Sciatic nerve (tissue), 2 donors: ENCODE measurements at regions not wholly inside any gene's neighbourhood (a gene's known extent, or its start where the extent isn't known, plus 50 kb on each side); places are given as distances from the start of the nearest gene placed in this dataset.

Experiments
- ATAC-seq: fragments of 200-7000 bp; cut with Tn5 transposase; one replicate; pipeline ENCODE4 v1.9.1; 2020; ENCODE audit warnings: mild to moderate bottlenecking, moderate library complexity
- DNase-seq: peaks from one replicate; pipeline ENCODE4 v3.0.0-alpha.2; 2020; ENCODE audit warnings: low spot score
- intact Hi-C: fragments of 100-400 bp; cut with DNase I; formaldehyde crosslinking; loops from one replicate; pipeline ENCODE4 v1.14.2; 2022
- donor health status: DM: no; HTN: no; CAD: no.
- donor health status: DM: no; HTN: no; CAD: no.

DNA sequence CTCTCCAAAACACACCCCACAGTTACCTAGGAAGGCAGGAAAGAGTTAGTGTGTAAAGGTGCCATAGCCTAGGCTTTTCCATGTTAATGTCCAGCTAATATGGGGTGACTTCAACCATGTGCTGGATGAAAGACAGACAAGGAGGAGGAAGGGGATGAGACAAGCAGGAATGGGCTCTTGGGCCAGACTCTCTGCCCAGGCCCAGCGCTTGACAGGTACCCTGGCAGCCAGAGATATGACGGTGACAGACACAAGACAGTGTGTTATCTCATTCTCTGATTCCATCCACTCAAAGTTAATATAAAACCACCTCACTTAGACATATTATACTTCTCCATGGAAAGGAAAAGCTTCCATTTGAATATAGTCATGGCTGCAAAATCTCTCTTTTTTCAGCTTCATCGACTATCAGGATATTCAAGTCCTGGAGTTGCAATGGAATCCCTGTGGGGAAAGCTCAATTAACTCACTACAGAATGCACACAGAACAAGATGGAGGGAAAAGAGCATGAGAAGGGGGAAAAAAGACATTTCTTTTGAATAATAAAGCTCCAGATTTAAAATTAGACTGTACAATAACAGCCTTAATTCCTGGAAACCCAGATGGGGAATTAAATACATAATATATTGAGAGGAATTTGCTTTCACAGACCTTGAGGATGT is 596.7 kb downstream of the TOX3 start:
- intact Hi-C loops, result no loop called here
- ATAC-seq (no peak), DNase-seq (no peak)

DNA sequence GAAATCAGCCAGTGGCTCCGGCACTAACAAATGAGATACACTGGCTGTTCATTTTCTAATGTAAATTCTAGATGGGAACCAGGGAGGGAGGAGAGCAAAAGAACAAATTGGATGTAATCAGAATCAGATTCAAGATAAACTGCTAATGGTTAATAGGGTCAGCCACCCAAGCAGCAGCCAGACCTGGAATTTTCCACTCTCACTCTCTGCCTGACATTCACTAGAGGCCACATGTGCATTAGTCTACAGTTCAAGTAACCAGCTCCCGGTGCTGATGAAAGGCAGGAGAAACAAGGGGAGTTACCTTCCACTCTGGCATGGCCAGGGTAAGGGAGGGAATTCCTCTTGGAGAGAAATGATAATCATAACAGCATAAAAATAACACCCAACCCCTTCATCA is 597.7 kb downstream of the TOX3 start:
- intact Hi-C loops, result no loop called here
- no peak for ATAC-seq
- DNase-seq, result no peak

DNA sequence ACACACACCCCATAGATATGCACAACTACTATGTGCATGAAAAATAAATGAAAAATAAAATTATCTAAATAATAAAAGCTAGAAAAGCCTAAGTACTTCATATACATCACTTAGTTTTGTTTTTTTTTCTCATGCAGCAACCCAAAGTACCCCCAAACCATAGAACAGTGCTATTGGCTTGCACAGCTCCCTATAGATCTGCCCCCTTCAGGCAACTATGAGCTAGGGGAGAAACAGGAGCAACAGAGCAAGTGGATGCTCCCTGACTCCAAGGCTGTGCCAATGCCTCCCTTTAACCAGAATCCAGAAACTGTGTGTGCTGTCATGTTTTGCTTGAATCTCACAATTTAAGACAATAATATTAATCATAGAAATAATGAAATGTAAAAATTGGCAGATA is 605.5 kb downstream of the TOX3 start:
- no peak for ATAC-seq
- DNase-seq, result no peak
- intact Hi-C loops, result no loop called here

DNA sequence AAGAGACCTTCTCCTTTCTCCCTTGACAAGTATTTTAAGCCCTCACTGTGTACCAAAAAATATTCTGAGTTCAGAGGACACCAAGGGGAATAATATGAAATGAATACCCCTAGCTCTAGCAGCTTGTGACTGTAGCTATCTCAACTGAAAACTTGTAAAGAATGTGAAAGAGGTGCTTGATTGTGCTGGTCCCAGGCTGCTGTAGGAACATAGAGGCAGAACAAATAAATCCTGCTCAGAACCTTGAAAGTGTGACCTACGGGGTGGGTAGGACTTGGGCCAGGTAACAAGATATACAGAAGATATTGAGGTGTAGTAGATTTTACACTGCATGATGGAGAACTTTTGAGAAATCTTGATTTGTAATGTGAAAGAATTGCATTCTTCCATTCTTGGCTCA is 606.8 kb downstream of the TOX3 start:
- no peak for DNase-seq
- ATAC-seq, result no peak
- intact Hi-C loops, result no loop called here

- intact Hi-C loops, result no loop called here
- DNase-seq, result no peak
Observed at GRCh38 chr16:51939378-51939871, 607.5 kb downstream of the TOX3 start.

DNA sequence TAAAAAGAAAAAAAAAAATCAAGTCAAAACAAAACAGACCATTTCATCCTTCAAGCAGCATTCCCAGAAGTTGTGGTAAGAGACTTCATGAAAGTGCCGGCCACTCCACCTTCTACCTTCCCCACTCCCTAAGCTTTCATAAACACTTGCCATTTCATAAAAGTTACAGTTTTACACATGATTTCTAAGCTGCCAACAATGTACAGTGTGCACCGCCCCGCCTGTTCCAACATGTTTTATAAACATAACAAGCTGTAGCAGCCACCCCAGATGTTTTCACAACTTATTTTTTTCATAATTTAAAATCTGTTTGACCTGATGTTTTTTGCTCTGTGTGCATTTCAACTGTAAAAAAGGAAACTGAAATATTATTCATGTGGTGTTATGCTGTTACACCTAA is 608.1 kb downstream of the TOX3 start:
- ATAC-seq (no peak), DNase-seq (no peak)
- intact Hi-C loops, result no loop called here

More at GRCh38 chr16:51939378-51939871, 607.5 kb downstream of the TOX3 start:
- no peak for ATAC-seq

DNA sequence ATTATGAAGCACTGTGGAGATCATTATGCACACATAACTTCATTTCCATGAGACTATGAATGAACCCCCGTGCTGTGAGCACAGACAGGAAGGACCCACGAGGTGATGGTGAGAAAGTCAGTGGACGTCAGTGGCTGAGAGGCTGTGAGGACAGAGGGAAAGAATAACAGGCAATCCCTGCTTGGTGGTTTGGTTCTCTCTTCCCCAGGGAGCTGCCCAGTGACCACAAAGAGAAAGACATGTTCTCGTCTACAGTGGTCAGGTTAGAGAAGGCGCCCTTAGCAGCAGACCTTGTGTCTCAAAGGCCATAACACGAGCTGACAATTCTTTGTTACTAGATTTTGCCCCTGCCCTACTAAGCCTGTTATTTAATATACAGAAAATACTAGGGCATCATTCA is 609.2 kb downstream of the TOX3 start:
- ATAC-seq (no peak), DNase-seq (no peak)
- intact Hi-C loops, result no loop called here

- ATAC-seq (no peak), DNase-seq (no peak)
- intact Hi-C loops, result no loop called here
Observed at GRCh38 chr16:51936846-51937245, 610.1 kb downstream of the TOX3 start.

DNA sequence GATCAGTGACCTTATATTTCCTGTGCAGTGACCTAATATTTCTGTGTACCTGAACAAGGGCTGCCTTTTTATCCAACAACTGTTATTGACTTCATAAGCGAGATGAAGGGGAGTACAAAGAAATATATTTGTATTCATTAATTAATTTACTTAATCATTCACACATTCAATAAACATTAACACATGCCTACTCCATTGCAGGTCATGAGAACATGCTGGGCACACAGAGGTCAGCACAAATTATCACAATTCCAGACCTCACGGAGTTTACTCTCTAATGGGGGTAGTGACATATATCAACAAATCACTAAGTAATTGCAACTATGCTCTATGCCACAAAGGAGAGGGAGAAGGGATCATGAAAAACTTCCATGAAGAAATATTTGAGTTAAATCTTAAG is 614.6 kb downstream of the TOX3 start:
- intact Hi-C loops, result no loop called here
- no peak for ATAC-seq
- DNase-seq, result no peak

DNA sequence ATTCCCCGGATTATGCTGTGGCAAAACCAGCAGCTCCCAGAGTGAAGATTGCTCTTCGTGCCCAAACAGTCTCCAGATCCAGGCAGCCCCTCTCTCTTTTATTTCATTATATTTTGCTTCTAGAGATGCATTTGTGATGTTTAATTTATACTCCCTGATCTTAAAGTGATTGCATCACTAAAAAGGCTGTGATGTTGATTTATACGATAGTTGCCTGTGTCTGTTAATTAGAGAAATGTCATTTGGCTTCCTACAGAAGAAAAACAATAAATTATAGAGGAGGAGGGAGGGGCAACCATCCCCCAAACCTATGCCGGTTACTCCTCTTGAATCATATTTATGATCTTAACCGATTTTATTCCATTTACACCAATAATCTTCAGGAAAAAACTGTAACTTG is 615.3 kb downstream of the TOX3 start:
- DNase-seq (no peak), ATAC-seq (no peak)
- intact Hi-C loops, result no loop called here

DNA sequence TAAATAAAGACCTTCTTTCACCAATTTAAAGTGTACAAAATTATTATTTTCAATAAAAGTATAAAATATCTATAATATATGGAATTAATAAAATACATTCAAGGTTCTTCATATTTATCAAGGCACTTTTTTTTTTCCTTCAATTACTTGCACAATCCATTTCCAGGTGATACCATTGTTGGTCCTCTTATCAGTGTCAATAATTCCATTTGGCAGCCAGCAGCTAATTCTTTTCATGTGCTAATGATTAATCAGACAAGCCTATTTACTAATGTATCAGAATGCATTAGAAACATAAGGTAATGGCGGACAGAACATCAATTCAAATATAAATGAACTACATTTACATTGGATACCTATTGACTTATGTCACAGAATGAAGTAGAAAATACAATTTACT is 622.2 kb downstream of the TOX3 start:
- intact Hi-C loops, result no loop called here
- DNase-seq, result no peak
- ATAC-seq, result no peak

DNA sequence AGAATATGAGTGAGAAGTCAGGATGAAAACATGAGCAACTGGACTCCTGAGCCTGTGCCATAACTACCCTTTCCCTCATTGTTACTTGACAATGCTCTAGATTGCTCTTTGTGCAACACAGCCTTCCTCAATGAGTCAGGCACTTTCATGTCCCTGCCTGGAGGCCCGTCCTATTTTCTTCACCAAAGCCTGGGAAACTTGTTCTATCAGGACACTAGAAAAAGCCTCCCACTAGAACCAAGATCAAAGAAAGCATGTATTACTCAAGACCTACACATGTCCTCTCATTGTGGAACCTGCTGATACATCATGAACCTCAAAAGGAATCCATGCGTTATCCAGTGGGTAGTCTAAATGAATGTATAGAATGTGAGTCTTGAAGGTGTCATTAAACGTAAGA is 624.5 kb downstream of the TOX3 start:
- DNase-seq, result no peak

GRCh38 chr16:51919736-51920135 is 627.2 kb downstream of the TOX3 start:
- no peak for ATAC-seq
- no peak for DNase-seq

More for the DNA sequence above, 624.5 kb downstream of the TOX3 start:
- ATAC-seq, result no peak
- intact Hi-C loops, result no loop called here

GRCh38 chr16:51916814-51917213 is 630.1 kb downstream of the TOX3 start:
- intact Hi-C loops, result no loop called here
- ATAC-seq, result no peak
- no peak for DNase-seq

More at GRCh38 chr16:51919736-51920135, 627.2 kb downstream of the TOX3 start:
- intact Hi-C loops, result no loop called here

DNA sequence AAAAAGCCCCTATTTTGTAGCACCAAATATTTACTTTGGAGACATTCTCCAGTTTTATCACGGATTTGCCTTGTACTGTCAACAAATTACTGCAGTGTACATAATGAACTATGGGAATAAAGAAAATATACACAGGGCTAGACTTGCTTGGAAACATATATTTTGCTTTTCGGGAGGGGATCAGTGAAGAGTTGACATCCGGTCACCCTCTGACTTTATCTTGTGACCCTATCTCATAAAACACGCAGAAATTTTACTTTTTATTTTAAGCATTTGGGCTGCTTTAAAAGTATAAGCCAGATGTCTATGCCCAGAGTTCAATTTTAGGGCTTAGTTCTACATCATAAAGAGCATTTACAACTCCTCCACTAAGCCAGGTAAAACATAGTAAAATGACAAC is 630.7 kb downstream of the TOX3 start:
- intact Hi-C loops, result no loop called here
- no peak for ATAC-seq
- no peak for DNase-seq

GRCh38 chr16:51907680-51908079 is 639.3 kb downstream of the TOX3 start:
- intact Hi-C loops, result no loop called here
- DNase-seq (no peak), ATAC-seq (no peak)

GRCh38 chr16:51900221-51900780 is 646.6 kb downstream of the TOX3 start:
- intact Hi-C loops, result no loop called here
- ATAC-seq (no peak), DNase-seq (no peak)

GRCh38 chr16:51898872-51899271 is 648.1 kb downstream of the TOX3 start:
- intact Hi-C loops, result no loop called here
- ATAC-seq (no peak), DNase-seq (no peak)

GRCh38 chr16:51896013-51896412 is 650.9 kb downstream of the TOX3 start:
- intact Hi-C loops, result no loop called here
- ATAC-seq, result no peak
- no peak for DNase-seq

GRCh38 chr16:51892293-51893007 is 654.5 kb downstream of the TOX3 start:
- DNase-seq, result no peak
- intact Hi-C loops, result no loop called here

More at GRCh38 chr16:51892293-51893007, 654.5 kb downstream of the TOX3 start:
- no peak for ATAC-seq
